Thyroid gland (tissue), 4 donors: ENCODE measurements at regions not wholly inside any gene's neighbourhood (a gene's known extent, or its start where the extent isn't known, plus 50 kb on each side); places are given as distances from the start of the nearest gene placed in this dataset.

ENCODE experiments used
- CTCF ChIP-seq, 6 experiments: fragments of 200-600 bp in 3 of 6; fragments of 450-650 bp in 3 of 6; sonication (generic) in 3 of 6; IDR thresholded peaks; one replicate each; pipeline ENCODE4 v1.5.1; 2016 to 2019; ENCODE audit warnings: antibody characterized with exemption in 6 of 6, mild to moderate bottlenecking in 2 of 6, inconsistent platforms in 1 of 6, moderate library complexity in 1 of 6
- POLR2A ChIP-seq, 2 donors: fragments of 450-650 bp; IDR thresholded peaks; one replicate each; pipeline ENCODE4 v1.6.1; 2017; ENCODE audit warnings: antibody characterized with exemption in 2 of 2, mild to moderate bottlenecking in 2 of 2, moderate library complexity in 1 of 2

DNA sequence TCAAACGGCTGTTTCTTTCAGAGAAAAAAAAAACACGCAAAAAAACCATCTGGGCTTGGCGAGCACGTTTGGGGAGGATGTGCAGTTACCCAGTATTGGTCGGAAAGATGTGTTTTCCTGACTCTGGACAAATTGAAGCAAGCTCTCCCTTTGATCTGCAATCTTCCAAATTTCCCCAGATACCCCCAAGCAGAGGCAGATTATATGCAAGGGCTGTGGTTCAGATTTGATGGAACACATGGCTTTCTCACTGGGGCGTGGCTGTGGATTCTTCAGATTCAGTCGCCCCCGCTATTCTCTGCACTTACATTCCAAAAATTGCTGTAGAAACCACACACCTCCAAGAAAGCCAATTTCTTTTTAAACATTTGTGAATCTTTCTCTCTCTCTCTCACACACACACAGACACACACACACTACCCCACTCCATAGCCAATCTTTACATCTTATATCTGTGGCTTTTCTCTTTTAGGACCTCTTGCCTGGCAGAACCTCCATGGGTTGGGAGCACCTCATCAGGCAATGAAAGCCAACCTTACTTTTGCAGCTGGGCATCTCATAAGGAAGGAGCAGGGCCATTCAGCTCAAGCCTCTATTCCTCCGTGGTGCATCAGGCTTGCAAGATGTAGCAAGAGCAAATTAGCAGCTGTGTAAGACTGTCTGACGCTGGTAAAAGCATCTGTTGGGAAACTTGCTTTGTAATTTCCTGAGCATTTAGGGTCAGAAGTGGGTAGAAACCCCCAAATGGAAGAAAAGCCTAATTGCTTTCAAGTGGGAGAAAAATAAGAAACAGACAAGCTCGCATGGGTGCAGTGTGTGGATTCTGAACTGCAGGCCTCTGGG is 103.9 kb upstream of the FAM20A start:
- TF ChIP-seq CTCF (IDR thresholded peaks at IDR 0.05) (no peak), POLR2A (IDR thresholded peaks at IDR 0.05) (no peak)
